Neural cell (in vitro differentiated cells): ENCODE measurements at regions not wholly inside any gene's neighbourhood (a gene's known extent, or its start where the extent isn't known, plus 50 kb on each side); places are given as distances from the start of the nearest gene placed in this dataset.

Experiments used
- EP300 ChIP-seq: fragments of 450-650 bp; conservative IDR thresholded peaks from 2 replicates; pipeline ENCODE4 v1.6.1; 2014; ENCODE audit warnings: antibody characterized with exemption, mild to moderate bottlenecking, moderate library complexity; ENCODE audit not compliant: poor library complexity, severe bottlenecking
- EZH2 ChIP-seq: fragments of 200-600, 300-800 bp; shearing (Covaris generic), sonication (generic); IDR thresholded peaks from 2 replicates; pipeline ENCODE4 v1.6.1; 2014; ENCODE audit warnings: antibody characterized with exemption, low read length, borderline replicate concordance, mild to moderate bottlenecking; ENCODE audit not compliant: insufficient read depth, poor library complexity, severe bottlenecking
- MXI1 ChIP-seq: fragments of 450-650 bp; conservative IDR thresholded peaks from 2 replicates; pipeline ENCODE4 v1.6.1; 2014; ENCODE audit warnings: antibody characterized with exemption, mild to moderate bottlenecking; ENCODE audit not compliant: poor library complexity, severe bottlenecking
- POLR2AphosphoS5 ChIP-seq: IDR thresholded peaks from 2 replicates; pipeline ENCODE4 v1.6.1; 2012
- TAF1 ChIP-seq: IDR thresholded peaks from 2 replicates; pipeline ENCODE4 v1.6.1; 2012; ENCODE audit warnings: low read depth
- TF ChIP-seq, protein P1 (sequence below): fragments of 450-650 bp; IDR thresholded peaks from 2 replicates; pipeline ENCODE4 v1.5.1; 2014; ENCODE audit warnings: antibody characterized with exemption, mild to moderate bottlenecking, moderate library complexity; ENCODE audit not compliant: poor library complexity, severe bottlenecking
- TF ChIP-seq, protein P2 (sequence below): IDR thresholded peaks from 2 replicates; pipeline ENCODE4 v1.6.1; 2012; ENCODE audit warnings: borderline replicate concordance

DNA sequence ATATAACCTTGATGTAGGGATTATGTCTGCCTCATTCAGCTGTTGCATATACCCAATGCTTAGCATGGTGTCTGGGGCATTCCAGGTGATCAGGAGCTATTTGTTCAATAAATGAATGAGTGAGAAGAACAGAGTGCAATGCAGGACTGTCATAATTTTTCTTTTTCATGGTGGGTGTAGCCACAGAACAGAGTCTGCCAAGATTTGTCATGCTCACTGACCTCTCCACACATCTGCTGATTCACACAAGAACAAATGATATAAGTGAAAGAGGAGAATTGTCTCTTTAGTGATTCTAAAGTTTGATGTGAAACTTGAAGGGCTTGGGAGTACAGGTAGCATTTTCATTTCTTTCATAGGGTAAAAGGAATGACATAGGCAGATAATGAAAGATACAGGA is 64.4 kb upstream of the TEX13D start:
- TF ChIP-seq, protein P1, sequence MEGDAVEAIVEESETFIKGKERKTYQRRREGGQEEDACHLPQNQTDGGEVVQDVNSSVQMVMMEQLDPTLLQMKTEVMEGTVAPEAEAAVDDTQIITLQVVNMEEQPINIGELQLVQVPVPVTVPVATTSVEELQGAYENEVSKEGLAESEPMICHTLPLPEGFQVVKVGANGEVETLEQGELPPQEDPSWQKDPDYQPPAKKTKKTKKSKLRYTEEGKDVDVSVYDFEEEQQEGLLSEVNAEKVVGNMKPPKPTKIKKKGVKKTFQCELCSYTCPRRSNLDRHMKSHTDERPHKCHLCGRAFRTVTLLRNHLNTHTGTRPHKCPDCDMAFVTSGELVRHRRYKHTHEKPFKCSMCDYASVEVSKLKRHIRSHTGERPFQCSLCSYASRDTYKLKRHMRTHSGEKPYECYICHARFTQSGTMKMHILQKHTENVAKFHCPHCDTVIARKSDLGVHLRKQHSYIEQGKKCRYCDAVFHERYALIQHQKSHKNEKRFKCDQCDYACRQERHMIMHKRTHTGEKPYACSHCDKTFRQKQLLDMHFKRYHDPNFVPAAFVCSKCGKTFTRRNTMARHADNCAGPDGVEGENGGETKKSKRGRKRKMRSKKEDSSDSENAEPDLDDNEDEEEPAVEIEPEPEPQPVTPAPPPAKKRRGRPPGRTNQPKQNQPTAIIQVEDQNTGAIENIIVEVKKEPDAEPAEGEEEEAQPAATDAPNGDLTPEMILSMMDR = no peak
- TF ChIP-seq POLR2AphosphoS5 (no peak), EP300 (no peak), MXI1 (no peak), EZH2 (no peak), TAF1 (no peak)
- TF ChIP-seq, protein P2, sequence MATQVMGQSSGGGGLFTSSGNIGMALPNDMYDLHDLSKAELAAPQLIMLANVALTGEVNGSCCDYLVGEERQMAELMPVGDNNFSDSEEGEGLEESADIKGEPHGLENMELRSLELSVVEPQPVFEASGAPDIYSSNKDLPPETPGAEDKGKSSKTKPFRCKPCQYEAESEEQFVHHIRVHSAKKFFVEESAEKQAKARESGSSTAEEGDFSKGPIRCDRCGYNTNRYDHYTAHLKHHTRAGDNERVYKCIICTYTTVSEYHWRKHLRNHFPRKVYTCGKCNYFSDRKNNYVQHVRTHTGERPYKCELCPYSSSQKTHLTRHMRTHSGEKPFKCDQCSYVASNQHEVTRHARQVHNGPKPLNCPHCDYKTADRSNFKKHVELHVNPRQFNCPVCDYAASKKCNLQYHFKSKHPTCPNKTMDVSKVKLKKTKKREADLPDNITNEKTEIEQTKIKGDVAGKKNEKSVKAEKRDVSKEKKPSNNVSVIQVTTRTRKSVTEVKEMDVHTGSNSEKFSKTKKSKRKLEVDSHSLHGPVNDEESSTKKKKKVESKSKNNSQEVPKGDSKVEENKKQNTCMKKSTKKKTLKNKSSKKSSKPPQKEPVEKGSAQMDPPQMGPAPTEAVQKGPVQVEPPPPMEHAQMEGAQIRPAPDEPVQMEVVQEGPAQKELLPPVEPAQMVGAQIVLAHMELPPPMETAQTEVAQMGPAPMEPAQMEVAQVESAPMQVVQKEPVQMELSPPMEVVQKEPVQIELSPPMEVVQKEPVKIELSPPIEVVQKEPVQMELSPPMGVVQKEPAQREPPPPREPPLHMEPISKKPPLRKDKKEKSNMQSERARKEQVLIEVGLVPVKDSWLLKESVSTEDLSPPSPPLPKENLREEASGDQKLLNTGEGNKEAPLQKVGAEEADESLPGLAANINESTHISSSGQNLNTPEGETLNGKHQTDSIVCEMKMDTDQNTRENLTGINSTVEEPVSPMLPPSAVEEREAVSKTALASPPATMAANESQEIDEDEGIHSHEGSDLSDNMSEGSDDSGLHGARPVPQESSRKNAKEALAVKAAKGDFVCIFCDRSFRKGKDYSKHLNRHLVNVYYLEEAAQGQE = no peak
